Progenitor cell of endocrine pancreas (in vitro differentiated cells): ENCODE measurements at regions not wholly inside any gene's neighbourhood (a gene's known extent, or its start where the extent isn't known, plus 50 kb on each side); places are given as distances from the start of the nearest gene placed in this dataset.
"Not testable (repeated sequence)": the region's sequence is repeated elsewhere in the genome, so short reads cannot be mapped to it uniquely, and the experiment has no call there.

Source experiments
- DNase-seq: peaks from one replicate; pipeline ENCODE4 v3.0.0; 2021; ENCODE audit warnings: low spot score; ENCODE audit not compliant: unreplicated experiment
- H3K27ac Mint-ChIP-seq: 2 replicates; pipeline ENCODE4 v1.8.0; 2021; ENCODE audit warnings: mild to moderate bottlenecking, moderate library complexity, mixed read lengths
- H3K27me3 Mint-ChIP-seq: 2 replicates; pipeline ENCODE4 v1.8.0; 2021; ENCODE audit warnings: mixed read lengths
- H3K36me3 Mint-ChIP-seq: 2 replicates; pipeline ENCODE4 v1.8.0; 2022; ENCODE audit warnings: mixed read lengths; ENCODE audit not compliant: insufficient read depth
- H3K4me1 Mint-ChIP-seq: 2 replicates; pipeline ENCODE4 v1.8.0; 2021; ENCODE audit warnings: low read depth, mixed read lengths
- H3K4me3 Mint-ChIP-seq: 2 replicates; pipeline ENCODE4 v1.8.0; 2021; ENCODE audit warnings: low read depth, mild to moderate bottlenecking, moderate library complexity, mixed read lengths
- H3K9me3 Mint-ChIP-seq: 2 replicates; pipeline ENCODE4 v1.8.0; 2021; ENCODE audit warnings: low read depth, mixed read lengths
- CTCF ChIP-seq: fragments of 200-600 bp; sonication (generic); IDR thresholded peaks from one replicate; pipeline ENCODE4 v1.5.0; 2021; ENCODE audit warnings: antibody characterized with exemption, mild to moderate bottlenecking; ENCODE audit not compliant: unreplicated experiment

GRCh38 chr5:56757077-56757476, 58.3 kb upstream of the MAP3K1 start:
- peaks cover 5% of the 10 kb centered on the region for H3K27me3 Mint-ChIP-seq
- no peak overlapping the region for H3K27ac Mint-ChIP-seq
- peaks cover 7% of the 10 kb centered on the region for H3K9me3 Mint-ChIP-seq
- peaks cover 6% of the 10 kb centered on the region for H3K4me1 Mint-ChIP-seq
- DNase-seq, result no peak
- no peak overlapping the region for H3K4me3 Mint-ChIP-seq
- no peaks in the 10 kb centered on the region for H3K36me3 Mint-ChIP-seq
- no peak for TF ChIP-seq CTCF

GRCh38 chr5:56755036-56755555, 60.3 kb upstream of the MAP3K1 start:
- Mint-ChIP-seq H3K27me3 (peaks cover 5% of the 10 kb centered on the region), H3K4me1 (peaks cover 1% of the 10 kb centered on the region), H3K9me3 (peaks cover 7% of the 10 kb centered on the region), H3K27ac (no peak overlapping the region), H3K4me3 (no peak overlapping the region), H3K36me3 (no peaks in the 10 kb centered on the region)
- TF ChIP-seq CTCF, result no peak
- DNase-seq, result no peak

GRCh38 chr5:56753588-56753987, 61.8 kb upstream of the MAP3K1 start:
- not testable (repeated sequence) for H3K4me3 Mint-ChIP-seq, DNase-seq, H3K9me3 Mint-ChIP-seq, H3K36me3 Mint-ChIP-seq, H3K27me3 Mint-ChIP-seq, H3K4me1 Mint-ChIP-seq, H3K27ac Mint-ChIP-seq

DNA sequence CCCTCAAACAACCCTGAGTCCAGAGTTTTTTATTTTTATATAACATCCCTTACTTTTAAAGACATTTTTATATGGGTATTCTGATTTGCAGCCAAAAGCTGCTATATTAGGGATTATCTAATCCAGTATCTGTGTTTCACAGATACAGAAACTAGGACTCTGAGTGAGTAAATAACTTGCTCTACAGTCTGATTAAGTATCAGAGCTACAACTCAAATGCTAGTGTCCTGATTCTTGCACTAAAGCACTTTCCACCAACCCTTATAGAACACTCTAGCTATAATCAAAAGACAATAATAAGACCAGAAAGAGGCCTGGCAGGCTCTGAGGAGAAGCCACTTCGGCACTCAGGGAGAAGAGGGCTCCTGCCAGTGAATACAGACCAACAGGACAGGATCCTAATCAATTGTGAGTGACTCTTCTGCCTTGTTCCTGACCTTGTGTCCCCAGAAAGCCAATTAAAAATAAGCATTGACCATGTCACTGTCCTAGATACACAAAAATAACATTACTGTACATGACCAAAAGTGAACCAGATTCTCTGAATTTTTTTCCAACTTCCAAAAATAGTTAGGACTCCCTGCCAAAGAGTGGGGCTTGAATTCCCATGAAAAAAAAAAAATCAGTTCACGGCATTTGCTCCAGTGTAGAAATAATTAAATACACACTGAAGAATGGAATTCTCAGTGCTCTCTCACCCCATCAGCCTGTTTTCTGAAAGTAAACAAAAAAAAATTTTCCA, 63.6 kb upstream of the MAP3K1 start:
- no peak for DNase-seq
- Mint-ChIP-seq H3K9me3 (peaks cover 7% of the 10 kb centered on the region), H3K27ac (no peak overlapping the region), H3K27me3 (peaks cover 2% of the 10 kb centered on the region), H3K4me3 (no peak overlapping the region), H3K36me3 (no peaks in the 10 kb centered on the region), H3K4me1 (no peaks in the 10 kb centered on the region)
- TF ChIP-seq CTCF, result no peak

- no peak for DNase-seq
- no peaks in the 10 kb centered on the region for H3K27me3 Mint-ChIP-seq
- peaks cover 7% of the 10 kb centered on the region for H3K9me3 Mint-ChIP-seq
- H3K27ac Mint-ChIP-seq, result no peak overlapping the region
- TF ChIP-seq CTCF, result no peak
- no peaks in the 10 kb centered on the region for H3K4me1 Mint-ChIP-seq
- H3K36me3 Mint-ChIP-seq, result no peaks in the 10 kb centered on the region
- no peak overlapping the region for H3K4me3 Mint-ChIP-seq
Observed at GRCh38 chr5:56749842-56750241, 65.5 kb upstream of the MAP3K1 start.
